ENCODE measurements at regions not wholly inside any gene's neighbourhood (a gene's known extent, or its start where the extent isn't known, plus 50 kb on each side); places are given as distances from the start of the nearest gene placed in this dataset.
A peak's percentile ranks its signal among the peaks of the same experiment; 100 is the strongest.

DNA sequence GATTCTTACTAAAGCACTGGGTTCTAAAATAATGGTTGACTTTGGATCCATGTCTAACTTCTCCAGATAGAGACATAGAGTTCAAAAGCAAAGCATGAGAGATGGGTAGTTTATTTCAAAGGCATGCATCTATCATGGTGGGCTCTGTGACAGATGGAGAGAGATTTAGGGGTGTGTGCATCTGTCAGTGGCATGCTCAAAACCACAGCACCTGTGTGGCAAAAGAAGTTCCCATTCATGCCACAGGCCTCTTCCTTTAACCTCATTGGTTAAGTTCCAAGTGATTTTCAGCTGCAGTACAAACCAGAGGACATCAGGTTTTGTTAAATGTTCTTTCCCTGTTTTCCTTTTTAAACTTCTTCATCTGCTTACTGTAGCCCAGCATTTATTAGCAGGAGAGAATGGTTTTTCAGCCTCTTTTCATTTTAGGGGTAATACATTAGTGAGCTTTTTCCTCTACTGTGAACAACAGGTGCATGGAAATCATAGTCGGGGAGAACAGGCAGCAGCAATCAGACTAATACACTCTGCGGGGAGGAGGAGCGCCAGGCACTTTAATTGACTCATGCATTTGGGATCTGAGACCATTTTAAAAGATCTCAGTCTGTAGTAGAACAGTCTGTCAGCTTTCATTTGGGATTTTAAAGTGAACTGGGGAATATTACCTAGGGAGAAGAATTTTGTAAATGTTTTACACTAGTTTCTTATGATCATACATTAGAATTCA is 52.4 kb upstream of the UPP2 start:
- DNase-seq (ENCODE audit: low read depth): no peak

DNA sequence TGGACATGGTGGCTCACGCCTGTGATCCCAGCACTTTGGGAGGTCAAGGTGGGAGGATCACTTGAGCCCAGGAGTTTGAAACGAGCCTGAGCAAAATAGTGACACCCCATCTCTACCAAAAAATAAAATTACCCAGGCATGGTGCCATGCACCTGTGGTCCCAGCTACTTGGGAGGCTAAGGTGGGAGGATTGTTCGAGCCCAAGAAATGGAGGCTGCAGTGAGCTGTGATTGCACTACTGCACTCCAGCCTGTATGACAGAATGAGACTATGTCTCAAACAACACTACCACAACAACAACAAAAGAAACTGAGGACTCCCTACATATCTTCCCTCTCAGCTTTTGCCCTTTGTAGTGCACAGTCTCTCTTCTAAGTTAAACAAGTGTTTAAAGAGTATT is 53.3 kb upstream of the UPP2 start:
- no peak for DNase-seq (ENCODE audit: low read depth)

- no peak for DNase-seq (ENCODE audit: low read depth)
Observed at GRCh38 chr2:158047156-158047611, 54.5 kb upstream of the UPP2 start.

- no peak for DNase-seq (ENCODE audit: low read depth)
Observed at GRCh38 chr2:158046121-158046880, 55.4 kb upstream of the UPP2 start.

GRCh38 chr2:158045362-158045761 is 56.3 kb upstream of the UPP2 start:
- DNase-seq (ENCODE audit: low read depth): no peak

- no peak for DNase-seq (ENCODE audit: low read depth)
Observed at GRCh38 chr2:158043181-158043948, 58.3 kb upstream of the UPP2 start.

- no peak for DNase-seq (ENCODE audit: low read depth)
Observed at GRCh38 chr2:158042666-158043065, 59.0 kb upstream of the UPP2 start.

DNA sequence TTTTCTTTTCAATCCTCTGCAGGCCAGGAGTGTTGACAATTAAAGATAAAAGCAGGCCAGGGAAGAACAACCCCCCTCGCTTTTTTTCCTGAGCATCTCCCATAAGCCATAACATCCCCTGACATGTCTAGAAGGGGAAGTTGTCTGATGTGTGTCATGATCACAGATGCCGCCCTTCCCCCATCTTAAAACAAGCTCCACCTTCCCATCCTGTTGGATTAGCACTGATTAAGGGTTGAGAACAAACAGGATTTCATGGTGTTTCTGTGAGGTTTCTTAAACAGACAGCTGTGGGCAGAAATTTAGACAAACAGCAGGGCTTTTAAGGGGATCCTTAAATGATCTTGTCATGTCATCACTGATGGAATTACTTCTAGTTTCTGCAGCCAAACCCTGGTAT is 59.4 kb upstream of the UPP2 start:
- no peak for DNase-seq (ENCODE audit: low read depth)

GRCh38 chr2:158041400-158041799 is 60.3 kb upstream of the UPP2 start:
- no peak for DNase-seq (ENCODE audit: low read depth)

DNA sequence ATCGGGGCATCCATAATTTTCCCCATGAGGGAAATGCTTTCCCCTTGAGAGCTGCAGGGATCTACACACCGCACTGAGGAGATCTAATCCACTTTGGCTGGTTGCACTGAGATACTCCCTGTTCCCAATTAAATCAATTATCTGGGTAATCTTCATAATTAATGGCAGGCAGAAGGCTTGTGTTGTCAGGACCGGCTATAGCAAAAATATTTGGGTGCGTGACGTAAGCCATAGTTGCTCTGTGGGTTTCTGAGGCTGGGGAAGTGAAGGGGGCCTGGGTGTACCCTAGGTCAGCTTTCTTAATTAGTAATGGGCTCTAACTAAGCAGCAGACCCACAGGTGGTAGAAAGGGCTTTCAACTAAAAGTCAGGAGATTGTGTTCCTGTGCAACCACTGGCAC is 62.8 kb upstream of the UPP2 start:
- no peak for DNase-seq (ENCODE audit: low read depth)

GRCh38 chr2:158034198-158034866 is 67.3 kb upstream of the UPP2 start:
- DNase-seq (ENCODE audit: low read depth): peak; percentile 60

- DNase-seq (ENCODE audit: low read depth): no peak
Observed at GRCh38 chr2:158031371-158031770, 70.3 kb upstream of the UPP2 start.

GRCh38 chr2:158025255-158025996 is 76.2 kb upstream of the UPP2 start:
- peak; percentile 69 for DNase-seq (ENCODE audit: low read depth)

DNA sequence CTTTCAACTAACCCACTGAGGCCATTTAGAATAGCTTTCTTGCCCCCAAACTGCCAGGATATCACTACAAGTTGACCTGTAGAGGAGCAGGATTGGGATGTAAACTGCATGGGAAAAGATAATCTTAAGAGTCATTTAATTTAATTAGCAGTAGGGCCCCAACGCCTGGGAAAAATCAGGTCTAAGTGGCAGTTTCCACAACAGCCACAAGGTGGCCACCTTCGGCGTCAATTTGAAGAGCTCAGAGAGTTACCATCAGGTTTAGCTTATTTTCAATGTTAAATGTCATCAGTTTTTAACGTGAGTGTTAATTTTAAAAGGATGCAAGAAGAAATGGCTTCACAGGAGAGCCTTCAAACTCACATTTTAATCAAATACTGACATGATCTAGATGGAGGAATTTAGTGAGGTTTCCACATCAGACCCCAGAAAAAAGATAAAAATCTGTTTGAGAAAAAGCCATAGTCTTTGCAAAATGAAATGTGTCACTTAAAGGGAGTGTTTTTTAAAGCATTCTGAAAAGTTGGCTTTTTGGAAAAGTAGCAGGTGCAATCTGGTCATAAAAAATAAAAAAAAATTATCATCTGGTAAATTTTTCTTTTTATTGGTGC is 77.3 kb upstream of the UPP2 start:
- DNase-seq (ENCODE audit: low read depth): peak; percentile 40

DNA sequence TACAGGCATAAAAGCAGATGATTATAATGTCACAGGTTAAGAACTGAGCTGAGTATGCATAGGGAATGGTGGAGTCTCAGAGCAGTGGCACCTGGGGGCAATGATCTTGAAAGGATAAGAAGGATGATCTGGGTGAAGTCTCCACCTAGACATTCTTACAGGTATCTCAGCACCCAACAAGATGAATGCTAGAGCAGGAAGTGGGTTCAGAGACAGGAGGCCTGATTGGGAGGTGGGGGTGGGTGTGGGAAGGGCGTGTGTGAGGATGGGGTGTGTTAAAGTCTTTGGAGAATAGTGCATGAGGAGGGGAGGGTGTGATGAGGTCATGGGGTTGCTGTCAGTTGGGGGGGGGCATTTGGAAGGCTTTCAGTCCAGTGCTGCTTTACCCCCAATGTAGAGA is 78.8 kb upstream of the UPP2 start:
- no peak for DNase-seq (ENCODE audit: low read depth)

GRCh38 chr2:158021226-158021625 is 80.5 kb upstream of the UPP2 start:
- no peak for DNase-seq (ENCODE audit: low read depth)

GRCh38 chr2:158015428-158016076 is 86.1 kb upstream of the UPP2 start:
- DNase-seq (ENCODE audit: low read depth): no peak

- DNase-seq (ENCODE audit: low read depth): no peak
Observed at GRCh38 chr2:158013891-158014290, 87.8 kb upstream of the UPP2 start.

- peak; percentile 35 for DNase-seq (ENCODE audit: low read depth)
Observed at GRCh38 chr2:158011055-158011771, 90.5 kb upstream of the UPP2 start.

- DNase-seq (ENCODE audit: low read depth): no peak
Observed at GRCh38 chr2:158009399-158009798, 92.3 kb upstream of the UPP2 start.
